MCF 10A (cell line): ENCODE measurements at regions not wholly inside any gene's neighbourhood (a gene's known extent, or its start where the extent isn't known, plus 50 kb on each side); places are given as distances from the start of the nearest gene placed in this dataset.

Experiments
- BruUV-seq: library from RNA; stranded (reverse); fragments of 400-500 nt; replicated peaks from 2 replicates; lab custom pipeline; 2021; lab: Mats Ljungman, UMichigan
- CTCF ChIA-PET: fragments of 300-600 bp; sonication (Branson Sonifier 250); formaldehyde crosslinking; extraction: SDS; loops from one replicate; lab custom pipeline; 2021; ENCODE audit warnings: antibody characterized with exemption, inconsistent platforms; lab: Yijun Ruan, JAX
- POLR2A ChIA-PET: fragments of 300-600, 350-650 bp; sonication (Branson Sonifier 250); formaldehyde crosslinking; extraction: SDS; loops from one replicate; lab custom pipeline; 2020; ENCODE audit warnings: antibody characterized with exemption, inconsistent platforms; lab: Yijun Ruan, JAX
- DNase-seq: peaks from one replicate; pipeline ENCODE4 v3.0.0-alpha.2; 2018; ENCODE audit not compliant: unreplicated experiment
- H3K27ac Mint-ChIP-seq: one replicate; pipeline ENCODE4 v1.8.0; 2022; ENCODE audit warnings: mild to moderate bottlenecking, low read depth, mixed read lengths; ENCODE audit not compliant: unreplicated experiment
- H3K27me3 Mint-ChIP-seq: one replicate; pipeline ENCODE4 v1.8.0; 2022; ENCODE audit warnings: mixed read lengths; ENCODE audit not compliant: insufficient read depth, unreplicated experiment
- H3K36me3 Mint-ChIP-seq: one replicate; pipeline ENCODE4 v1.8.0; 2022; ENCODE audit warnings: mild to moderate bottlenecking, moderate library complexity, mixed read lengths; ENCODE audit not compliant: insufficient read depth, unreplicated experiment
- H3K4me1 Mint-ChIP-seq: one replicate; pipeline ENCODE4 v1.8.0; 2022; ENCODE audit warnings: mixed read lengths; ENCODE audit not compliant: insufficient read depth, unreplicated experiment
- H3K4me3 Mint-ChIP-seq: one replicate; pipeline ENCODE4 v1.8.0; 2022; ENCODE audit warnings: mild to moderate bottlenecking, moderate library complexity, mixed read lengths; ENCODE audit not compliant: unreplicated experiment
- H3K9me3 Mint-ChIP-seq: one replicate; pipeline ENCODE4 v1.8.0; 2022; ENCODE audit warnings: mixed read lengths; ENCODE audit not compliant: unreplicated experiment
- CTCF ChIP-seq: fragments of 200-600 bp; IDR thresholded peaks from one replicate; pipeline ENCODE4 v1.8.0; 2022; ENCODE audit warnings: antibody characterized with exemption, mild to moderate bottlenecking; ENCODE audit not compliant: unreplicated experiment
- intact Hi-C: fragments of 100-400 bp; cut with micrococcal nuclease; formaldehyde crosslinking; loops from 2 replicates; pipeline ENCODE4 v1.14.1; 2022

GRCh38 chr2:234640657-234641056, 143.8 kb upstream of the ARL4C start:
- Mint-ChIP-seq H3K27me3 (no peaks in the 10 kb centered on the region), H3K9me3 (peaks cover 8% of the 10 kb centered on the region), H3K4me1 (no peaks in the 10 kb centered on the region), H3K36me3 (no peaks in the 10 kb centered on the region), H3K27ac (no peak overlapping the region), H3K4me3 (no peak overlapping the region)
- intact Hi-C loops = no loop called here
- ChIA-PET CTCF (no interaction called here), POLR2A (interaction anchor here (0.6 kb wide), 1 partner anchor 26 kb away, joined by 3 read pairs; no protein-coding TSS in a partner anchor)
- no peak for TF ChIP-seq CTCF
- DNase-seq = no peak
- no TSS peak for BruUV-seq

- intact Hi-C loops = no loop called here
- no peak for DNase-seq
- ChIA-PET CTCF (no interaction called here), POLR2A (no interaction called here)
- no TSS peak for BruUV-seq
- no peaks in the 10 kb centered on the region for H3K27me3 Mint-ChIP-seq
- H3K4me1 Mint-ChIP-seq = no peaks in the 10 kb centered on the region
- H3K9me3 Mint-ChIP-seq = peaks cover 8% of the 10 kb centered on the region
- H3K36me3 Mint-ChIP-seq = no peaks in the 10 kb centered on the region
- TF ChIP-seq CTCF = no peak
- no peak overlapping the region for H3K4me3 Mint-ChIP-seq
- no peak overlapping the region for H3K27ac Mint-ChIP-seq
These were observed 142.1 kb upstream of the ARL4C start for GRCh38 chr2:234638966-234639365.

GRCh38 chr2:234635284-234635683, 138.4 kb upstream of the ARL4C start:
- intact Hi-C loops = no loop called here
- Mint-ChIP-seq H3K4me3 (no peak overlapping the region), H3K9me3 (no peaks in the 10 kb centered on the region), H3K4me1 (no peaks in the 10 kb centered on the region), H3K27me3 (no peaks in the 10 kb centered on the region), H3K36me3 (no peaks in the 10 kb centered on the region), H3K27ac (no peak overlapping the region)
- DNase-seq = no peak
- no peak for TF ChIP-seq CTCF
- POLR2A ChIA-PET = no interaction called here
- CTCF ChIA-PET = no interaction called here
- BruUV-seq = no TSS peak

GRCh38 chr2:234633581-234634230, 136.8 kb upstream of the ARL4C start:
- intact Hi-C loops = no loop called here
- CTCF ChIA-PET = interaction anchor here (1.6 kb wide), 1 partner anchor 9 kb away, joined by 3 read pairs; no protein-coding TSS in a partner anchor
- Mint-ChIP-seq H3K36me3 (no peaks in the 10 kb centered on the region), H3K27me3 (no peaks in the 10 kb centered on the region), H3K27ac (no peak overlapping the region), H3K4me3 (no peak overlapping the region), H3K4me1 (no peaks in the 10 kb centered on the region), H3K9me3 (no peaks in the 10 kb centered on the region)
- POLR2A ChIA-PET = no interaction called here
- DNase-seq = no peak
- TF ChIP-seq CTCF = no peak
- BruUV-seq = no TSS peak
